HepG2 (cell line): ENCODE measurements at regions not wholly inside any gene's neighbourhood (a gene's known extent, or its start where the extent isn't known, plus 50 kb on each side); places are given as distances from the start of the nearest gene placed in this dataset.

Source experiments
- ATAC-seq: fragments of 200-7000 bp; cut with Tn5 transposase; 3 replicates; pipeline ENCODE4 v1.9.1; 2020; ENCODE audit warnings: mild to moderate bottlenecking, moderate library complexity
- BruUV-seq: library from RNA; stranded (reverse); fragments of 400-500 nt; replicated peaks from 2 replicates; lab custom pipeline; 2021; lab: Mats Ljungman, UMichigan
- CTCF ChIA-PET: fragments of 300-600 bp; formaldehyde crosslinking; extraction: SDS; loops from one replicate; lab custom pipeline; 2021; ENCODE audit warnings: low total read pairs, inconsistent platforms, low intra/inter-chr PET ratio; lab: Yijun Ruan, JAX
- POLR2A ChIA-PET: fragments of 350-600 bp; sonication (Branson Sonifier 250); formaldehyde crosslinking; loops from one replicate; lab custom pipeline; 2020; ENCODE audit warnings: antibody characterized with exemption, inconsistent platforms; lab: Yijun Ruan, JAX
- DNase-seq: peaks from one replicate; pipeline ENCODE4 v3.0.0-alpha.2; 2015; ENCODE audit warnings: low spot score
- FAIRE-seq: peaks from 3 replicates; lab custom pipeline; 2011; peaks lifted over from hg19 to GRCh38; lab: Jason Lieb, UNC
- H2AFZ ChIP-seq: one replicate; pipeline ENCODE4 v1.6.1; 2011; ENCODE audit warnings: low read length, inconsistent platforms
- H3K27ac ChIP-seq: fragments of 300-600 bp; 3 replicates; pipeline ENCODE4 v1.8.0; 2011; ENCODE audit warnings: mixed run types, mild to moderate bottlenecking, mixed read lengths, low read length, inconsistent platforms; ENCODE audit not compliant: insufficient read depth; ENCODE audit errors: extremely low read length
- H3K27me3 ChIP-seq, 2 experiments: fragments of 200-600 bp in 1 of 2; 2 replicates in 1 of 2; 3 replicates in 1 of 2; pipeline versions ENCODE4 v1.6.0 to v1.8.0; 2011; ENCODE audit warnings: low read length in 2 of 2, mild to moderate bottlenecking in 2 of 2, moderate library complexity in 2 of 2, inconsistent platforms in 1 of 2; ENCODE audit not compliant: insufficient read depth in 2 of 2, control insufficient read depth in 1 of 2
- H3K36me3 ChIP-seq, 2 experiments: fragments of 200-600 bp in 1 of 2; replicated peaks in 1 of 2; 2 replicates in 1 of 2; 3 replicates in 1 of 2; pipeline versions ENCODE4 v1.5.1 to v1.8.0; 2011; ENCODE audit warnings: low read length in 2 of 2, inconsistent platforms in 1 of 2; ENCODE audit not compliant: insufficient read depth in 2 of 2, control insufficient read depth in 1 of 2
- H3K4me1 ChIP-seq: 2 replicates; pipeline ENCODE4 v1.5.1; 2012; ENCODE audit warnings: low read length, inconsistent platforms; ENCODE audit not compliant: insufficient read depth
- H3K4me2 ChIP-seq: 2 replicates; pipeline ENCODE4 v1.6.0; 2011; ENCODE audit warnings: low read depth, low read length, inconsistent platforms
- H3K4me3 ChIP-seq, 3 experiments: fragments of 200-600 bp in 1 of 3; sonication (generic), shearing (Covaris generic) in 1 of 3; replicated peaks in 1 of 3; 2 replicates each; pipeline ENCODE4 v1.5.1; 2011 to 2016; ENCODE audit warnings: low read length in 3 of 3, inconsistent platforms in 2 of 3, low read depth in 2 of 3, mild to moderate bottlenecking in 2 of 3, control low read depth in 1 of 3, mixed read lengths in 1 of 3; ENCODE audit not compliant: insufficient read depth in 1 of 3
- H3K79me2 ChIP-seq: one replicate; pipeline ENCODE4 v1.6.1; 2011; ENCODE audit warnings: low read length, inconsistent platforms; ENCODE audit not compliant: insufficient read depth
- H3K9ac ChIP-seq: 2 replicates; pipeline ENCODE4 v1.6.0; 2011; ENCODE audit warnings: mild to moderate bottlenecking, low read depth, low read length, inconsistent platforms; ENCODE audit not compliant: insufficient read depth
- H3K9me3 ChIP-seq: 2 replicates; pipeline ENCODE4 v1.5.1; 2012; ENCODE audit warnings: mild to moderate bottlenecking, low read length
- H4K20me1 ChIP-seq: 2 replicates; pipeline ENCODE4 v1.6.0; 2011; ENCODE audit warnings: inconsistent platforms, mild to moderate bottlenecking, low read length, moderate library complexity; ENCODE audit not compliant: insufficient read depth
- ARID5B ChIP-seq: IDR thresholded peaks from 2 replicates; pipeline ENCODE4 v1.4.0; 2020; ENCODE audit warnings: mild to moderate bottlenecking, missing genetic modification reagents
- NCOR1 ChIP-seq: fragments of 200-600 bp; sonication (generic); IDR thresholded peaks from 2 replicates; pipeline ENCODE4 v1.7.0; 2017; ENCODE audit warnings: antibody characterized with exemption, low read length, borderline replicate concordance
- NRL ChIP-seq: sonication (generic); formaldehyde crosslinking; IDR thresholded peaks from 2 replicates; pipeline ENCODE4 v1.5.0; 2020; ENCODE audit warnings: missing genetic modification reagents, mild to moderate bottlenecking, moderate library complexity, borderline replicate concordance
- SKIL ChIP-seq: sonication (generic); formaldehyde crosslinking; IDR thresholded peaks from 2 replicates; pipeline ENCODE4 v1.8.0; 2022; ENCODE audit warnings: missing genetic modification reagents, mild to moderate bottlenecking, moderate library complexity, borderline replicate concordance
- TGIF2 ChIP-seq: IDR thresholded peaks from 2 replicates; pipeline ENCODE4 v1.6.1; 2016; ENCODE audit warnings: control low read depth, missing compliant biosample characterization
- ZNF672 ChIP-seq: sonication (generic); formaldehyde crosslinking; IDR thresholded peaks from 2 replicates; pipeline ENCODE4 v1.8.1; 2022; ENCODE audit warnings: missing genetic modification reagents
- ZSCAN20 ChIP-seq: sonication (generic); formaldehyde crosslinking; IDR thresholded peaks from 2 replicates; pipeline ENCODE4 v1.4.0; 2020; ENCODE audit warnings: missing genetic modification reagents, mild to moderate bottlenecking, borderline replicate concordance
- WGBS: methylation state at CpG from one replicate; pipeline ENCODE4 v1.1.6; 2017; ENCODE audit warnings: low lambda C conversion rate; 5-methylcytosine and 5-hydroxymethylcytosine counted together
- in situ Hi-C: cut with HindIII; loops from 2 replicates; pipeline ENCODE4 v1.10.0; 2017; ENCODE audit warnings: low pct_unique_long_range_greater_than_20kb; ENCODE audit not compliant: extremely low pct_ligation_motif_present
- intact Hi-C: fragments of 100-400 bp; cut with micrococcal nuclease; formaldehyde crosslinking; loops from one replicate; pipeline ENCODE4 v1.10.0; 2022; ENCODE audit not compliant: unreplicated experiment
- TF ChIP-seq, protein P1 (sequence below): sonication (generic); formaldehyde crosslinking; IDR thresholded peaks from 2 replicates; pipeline ENCODE4 v1.5.1; 2020; ENCODE audit warnings: mild to moderate bottlenecking, missing genetic modification reagents

DNA sequence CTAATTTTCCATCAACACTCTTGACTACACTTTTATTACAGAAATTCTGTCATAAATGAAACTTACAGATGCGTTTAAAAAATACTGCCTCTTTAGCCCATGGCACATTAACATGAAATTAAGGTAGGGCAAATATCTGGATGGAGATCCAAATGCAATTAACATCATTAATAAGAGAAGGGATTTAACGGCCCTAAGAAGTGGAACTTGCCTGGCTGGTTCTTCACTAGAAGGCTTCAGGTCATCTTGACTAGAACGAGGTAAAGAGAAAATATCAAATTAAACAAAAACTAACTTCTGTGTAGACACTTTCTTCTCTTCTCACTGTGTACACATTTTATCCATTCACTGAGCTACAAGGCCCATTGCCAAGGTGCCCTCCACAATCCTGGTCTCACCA, 1093.4 kb downstream of the EFNB2 start:
- Histone ChIP-seq H3K9me3 (peaks cover 42% of the 10 kb centered on the region), H3K79me2 (no peaks in the 10 kb centered on the region), H3K27me3 (no peaks in the 10 kb centered on the region), H3K4me1 (no peaks in the 10 kb centered on the region), H3K9ac (no peak overlapping the region), H3K4me3 (no peak overlapping the region), H2AFZ (no peak overlapping the region), H4K20me1 (no peaks in the 10 kb centered on the region), H3K27ac (no peak overlapping the region), H3K36me3 (no peaks in the 10 kb centered on the region), H3K4me2 (no peak overlapping the region)
- TF ChIP-seq ZNF672: no peak
- no peak for TF ChIP-seq SKIL (CRISPR knock-in tag)
- DNase-seq: no peak
- FAIRE-seq: no peak
- ChIA-PET POLR2A (no interaction called here), CTCF (no interaction called here)
- no TSS peak for BruUV-seq
- in situ Hi-C loops (no loop called here), intact Hi-C loops (no loop called here)
- no peak for ATAC-seq
- WGBS: 5% methylated on average over 3 of the region's 3 CpGs

GRCh38 chr13:105441051-105441750, 1094.3 kb downstream of the EFNB2 start:
- no peak overlapping the region for H3K4me3 ChIP-seq
- H3K27ac ChIP-seq: no peak overlapping the region
- no peaks in the 10 kb centered on the region for H4K20me1 ChIP-seq
- no peak for DNase-seq
- no peak overlapping the region for H3K4me2 ChIP-seq
- H3K36me3 ChIP-seq: no peaks in the 10 kb centered on the region
- CTCF ChIA-PET: no interaction called here
- WGBS: 14% methylated on average over 9 of the region's 9 CpGs
- intact Hi-C loops: no loop called here
- BruUV-seq: no TSS peak
- FAIRE-seq: no peak
- no peak overlapping the region for H2AFZ ChIP-seq
- ATAC-seq: no peak
- H3K9ac ChIP-seq: no peak overlapping the region
- POLR2A ChIA-PET: no interaction called here
- no peaks in the 10 kb centered on the region for H3K4me1 ChIP-seq
- in situ Hi-C loops: no loop called here
- no peaks in the 10 kb centered on the region for H3K79me2 ChIP-seq
- peaks cover 40% of the 10 kb centered on the region for H3K9me3 ChIP-seq
- H3K27me3 ChIP-seq: no peaks in the 10 kb centered on the region; a peak in 1 of 5 replicates
- TF ChIP-seq ARID5B (CRISPR knock-in tag) (no peak), TGIF2 (CRISPR knock-in tag) (no peak), NCOR1 (no peak), NRL (CRISPR knock-in tag) (no peak), ZSCAN20 (CRISPR knock-in tag) (no peak)
- TF ChIP-seq, protein P1, sequence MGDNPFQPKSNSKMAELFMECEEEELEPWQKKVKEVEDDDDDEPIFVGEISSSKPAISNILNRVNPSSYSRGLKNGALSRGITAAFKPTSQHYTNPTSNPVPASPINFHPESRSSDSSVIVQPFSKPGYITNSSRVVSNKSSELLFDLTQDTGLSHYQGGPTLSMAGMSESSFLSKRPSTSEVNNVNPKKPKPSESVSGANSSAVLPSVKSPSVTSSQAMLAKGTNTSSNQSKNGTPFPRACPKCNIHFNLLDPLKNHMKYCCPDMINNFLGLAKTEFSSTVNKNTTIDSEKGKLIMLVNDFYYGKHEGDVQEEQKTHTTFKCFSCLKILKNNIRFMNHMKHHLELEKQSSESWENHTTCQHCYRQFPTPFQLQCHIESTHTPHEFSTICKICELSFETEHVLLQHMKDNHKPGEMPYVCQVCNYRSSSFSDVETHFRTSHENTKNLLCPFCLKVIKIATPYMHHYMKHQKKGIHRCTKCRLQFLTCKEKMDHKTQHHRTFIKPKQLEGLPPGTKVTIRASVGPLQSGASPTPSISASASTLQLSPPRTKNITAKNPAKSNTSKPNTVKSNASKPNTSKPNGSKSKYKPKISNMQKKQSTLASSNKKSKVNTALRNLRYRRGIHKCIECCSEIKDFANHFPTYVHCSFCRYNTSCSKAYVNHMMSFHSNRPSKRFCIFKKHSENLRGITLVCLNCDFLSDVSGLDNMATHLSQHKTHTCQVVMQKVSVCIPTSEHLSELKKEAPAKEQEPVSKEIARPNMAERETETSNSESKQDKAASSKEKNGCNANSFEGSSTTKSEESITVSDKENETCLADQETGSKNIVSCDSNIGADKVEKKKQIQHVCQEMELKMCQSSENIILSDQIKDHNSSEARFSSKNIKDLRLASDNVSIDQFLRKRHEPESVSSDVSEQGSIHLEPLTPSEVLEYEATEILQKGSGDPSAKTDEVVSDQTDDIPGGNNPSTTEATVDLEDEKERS (CRISPR knock-in tag): no peak
